Peyer's patch (tissue), 4 donors: ENCODE measurements at regions not wholly inside any gene's neighbourhood (a gene's known extent, or its start where the extent isn't known, plus 50 kb on each side); places are given as distances from the start of the nearest gene placed in this dataset.

Experiments used
- POLR2A ChIP-seq, 2 donors: fragments of 450-650 bp; IDR thresholded peaks; one replicate each; pipeline ENCODE4 v1.5.1; 2017; ENCODE audit warnings: antibody characterized with exemption in 2 of 2, mild to moderate bottlenecking in 2 of 2, moderate library complexity in 2 of 2
- TF ChIP-seq, protein P1 (sequence below), 6 experiments: fragments of 450-650 bp in 4 of 6; fragments of 200-600 bp in 2 of 6; sonication (generic) in 1 of 6; IDR thresholded peaks; one replicate each; pipeline ENCODE4 v1.5.1; 2017 to 2019; ENCODE audit warnings: antibody characterized with exemption in 6 of 6, mild to moderate bottlenecking in 3 of 6, moderate library complexity in 1 of 6

DNA sequence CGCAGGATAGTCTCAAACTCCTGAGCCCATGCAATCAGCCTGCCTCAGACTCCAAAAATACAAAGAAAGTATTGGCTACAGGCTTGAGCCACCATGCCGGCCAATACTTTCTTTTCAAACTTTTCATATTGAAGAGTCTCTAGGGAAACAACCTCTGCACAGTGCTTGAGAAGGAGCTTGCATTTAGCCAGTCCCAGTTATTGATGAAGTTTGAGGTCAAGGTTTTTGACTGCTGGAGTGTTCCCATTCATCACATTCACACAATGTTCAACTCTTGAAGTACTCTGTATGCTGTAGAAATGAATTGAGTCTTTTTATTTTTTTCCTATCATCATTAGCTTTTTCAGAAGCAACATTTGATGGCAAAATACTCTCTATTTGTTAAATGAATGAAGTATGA is 355.8 kb upstream of the E2F7 start:
- TF ChIP-seq POLR2A (IDR thresholded peaks at IDR 0.05): no peak
- TF ChIP-seq, protein P1, sequence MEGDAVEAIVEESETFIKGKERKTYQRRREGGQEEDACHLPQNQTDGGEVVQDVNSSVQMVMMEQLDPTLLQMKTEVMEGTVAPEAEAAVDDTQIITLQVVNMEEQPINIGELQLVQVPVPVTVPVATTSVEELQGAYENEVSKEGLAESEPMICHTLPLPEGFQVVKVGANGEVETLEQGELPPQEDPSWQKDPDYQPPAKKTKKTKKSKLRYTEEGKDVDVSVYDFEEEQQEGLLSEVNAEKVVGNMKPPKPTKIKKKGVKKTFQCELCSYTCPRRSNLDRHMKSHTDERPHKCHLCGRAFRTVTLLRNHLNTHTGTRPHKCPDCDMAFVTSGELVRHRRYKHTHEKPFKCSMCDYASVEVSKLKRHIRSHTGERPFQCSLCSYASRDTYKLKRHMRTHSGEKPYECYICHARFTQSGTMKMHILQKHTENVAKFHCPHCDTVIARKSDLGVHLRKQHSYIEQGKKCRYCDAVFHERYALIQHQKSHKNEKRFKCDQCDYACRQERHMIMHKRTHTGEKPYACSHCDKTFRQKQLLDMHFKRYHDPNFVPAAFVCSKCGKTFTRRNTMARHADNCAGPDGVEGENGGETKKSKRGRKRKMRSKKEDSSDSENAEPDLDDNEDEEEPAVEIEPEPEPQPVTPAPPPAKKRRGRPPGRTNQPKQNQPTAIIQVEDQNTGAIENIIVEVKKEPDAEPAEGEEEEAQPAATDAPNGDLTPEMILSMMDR (IDR thresholded peaks at IDR 0.05): no peak
